GM12873 (cell line): ENCODE measurements at regions not wholly inside any gene's neighbourhood (a gene's known extent, or its start where the extent isn't known, plus 50 kb on each side); places are given as distances from the start of the nearest gene placed in this dataset.

Source experiments
- TF ChIP-seq, protein P1 (sequence below): IDR thresholded peaks from 2 replicates; pipeline ENCODE4 v1.5.1; 2012; ENCODE audit warnings: low read depth, mild to moderate bottlenecking, moderate library complexity, low read length, control low read depth; ENCODE audit not compliant: insufficient read depth; ENCODE audit errors: missing control alignments

DNA sequence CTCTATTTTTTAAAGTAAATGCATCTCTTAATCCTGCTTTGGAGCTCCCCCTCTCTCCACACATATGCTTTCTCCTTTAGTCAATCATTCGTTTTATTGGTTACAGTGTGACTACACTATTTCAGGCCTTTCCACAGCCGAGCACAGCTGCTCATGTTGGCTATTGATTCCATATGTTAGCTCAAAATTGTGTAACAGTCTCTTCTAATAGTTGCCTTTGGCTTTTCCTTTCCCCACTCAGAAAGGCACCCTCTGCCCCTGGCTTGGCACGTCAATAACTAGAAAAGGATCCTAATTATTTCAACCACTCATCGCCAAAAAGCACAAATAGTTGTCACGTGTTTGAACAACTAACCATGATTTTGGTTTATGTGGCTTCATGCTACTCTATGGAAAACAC is 410.3 kb upstream of the SLC35B3 start:
- TF ChIP-seq, protein P1, sequence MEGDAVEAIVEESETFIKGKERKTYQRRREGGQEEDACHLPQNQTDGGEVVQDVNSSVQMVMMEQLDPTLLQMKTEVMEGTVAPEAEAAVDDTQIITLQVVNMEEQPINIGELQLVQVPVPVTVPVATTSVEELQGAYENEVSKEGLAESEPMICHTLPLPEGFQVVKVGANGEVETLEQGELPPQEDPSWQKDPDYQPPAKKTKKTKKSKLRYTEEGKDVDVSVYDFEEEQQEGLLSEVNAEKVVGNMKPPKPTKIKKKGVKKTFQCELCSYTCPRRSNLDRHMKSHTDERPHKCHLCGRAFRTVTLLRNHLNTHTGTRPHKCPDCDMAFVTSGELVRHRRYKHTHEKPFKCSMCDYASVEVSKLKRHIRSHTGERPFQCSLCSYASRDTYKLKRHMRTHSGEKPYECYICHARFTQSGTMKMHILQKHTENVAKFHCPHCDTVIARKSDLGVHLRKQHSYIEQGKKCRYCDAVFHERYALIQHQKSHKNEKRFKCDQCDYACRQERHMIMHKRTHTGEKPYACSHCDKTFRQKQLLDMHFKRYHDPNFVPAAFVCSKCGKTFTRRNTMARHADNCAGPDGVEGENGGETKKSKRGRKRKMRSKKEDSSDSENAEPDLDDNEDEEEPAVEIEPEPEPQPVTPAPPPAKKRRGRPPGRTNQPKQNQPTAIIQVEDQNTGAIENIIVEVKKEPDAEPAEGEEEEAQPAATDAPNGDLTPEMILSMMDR, result no peak

DNA sequence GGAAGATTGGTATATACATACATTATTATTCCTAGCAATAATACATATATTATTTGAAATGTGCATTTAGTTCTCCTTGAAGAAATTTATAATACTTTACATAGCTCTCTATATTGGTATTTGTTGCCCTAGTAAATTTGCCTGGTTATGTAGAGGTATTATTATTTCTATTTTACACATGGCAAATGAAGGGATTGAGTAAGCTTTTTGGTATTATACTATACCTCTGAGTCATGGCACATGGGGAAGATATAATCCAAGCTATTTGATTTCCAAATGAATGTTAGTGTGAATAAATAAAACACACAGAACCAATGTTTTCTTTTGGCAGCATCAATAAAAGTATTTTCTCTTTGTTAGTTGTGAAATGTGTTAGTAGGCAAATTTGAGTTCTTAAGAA is 409.6 kb upstream of the SLC35B3 start:
- TF ChIP-seq, protein P1, result no peak

DNA sequence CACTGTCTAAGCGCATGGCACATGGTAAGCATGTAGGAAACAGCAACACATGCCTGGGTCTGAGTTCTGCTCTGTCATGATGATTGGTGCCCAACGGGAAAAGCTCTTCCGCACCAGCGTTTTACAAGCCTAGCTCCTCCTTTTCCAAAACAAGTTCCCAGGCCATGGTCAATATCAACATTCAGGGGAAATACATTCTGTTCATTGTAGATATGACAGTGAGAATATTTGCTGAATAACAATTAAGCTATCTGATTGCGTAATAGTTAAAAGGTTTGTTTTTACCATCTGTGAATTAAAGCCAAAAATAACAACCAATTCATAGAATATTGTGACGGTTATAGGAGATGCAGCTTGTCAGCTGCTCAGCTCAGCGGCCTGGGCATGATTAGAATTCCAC is 404.3 kb upstream of the SLC35B3 start:
- TF ChIP-seq, protein P1, result no peak

DNA sequence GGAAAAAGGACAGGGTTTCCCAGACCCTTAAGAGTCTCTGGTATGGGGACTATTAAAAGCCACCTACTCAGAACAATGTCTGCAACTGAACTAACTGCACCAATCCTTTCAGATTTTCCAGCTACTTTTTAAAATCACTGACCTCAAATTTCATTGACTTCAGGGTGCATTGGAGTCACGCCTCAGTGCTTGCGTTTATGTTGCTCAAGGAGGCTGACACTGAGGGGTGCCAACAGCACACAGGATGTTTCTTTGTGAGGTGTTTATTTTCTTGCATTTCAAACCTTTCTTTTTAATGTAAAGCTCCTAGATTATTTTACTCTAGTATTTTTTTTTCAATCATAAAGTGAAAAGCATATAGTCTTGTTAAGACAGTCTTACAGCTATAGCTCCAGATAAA is 402.0 kb upstream of the SLC35B3 start:
- TF ChIP-seq, protein P1, result no peak

DNA sequence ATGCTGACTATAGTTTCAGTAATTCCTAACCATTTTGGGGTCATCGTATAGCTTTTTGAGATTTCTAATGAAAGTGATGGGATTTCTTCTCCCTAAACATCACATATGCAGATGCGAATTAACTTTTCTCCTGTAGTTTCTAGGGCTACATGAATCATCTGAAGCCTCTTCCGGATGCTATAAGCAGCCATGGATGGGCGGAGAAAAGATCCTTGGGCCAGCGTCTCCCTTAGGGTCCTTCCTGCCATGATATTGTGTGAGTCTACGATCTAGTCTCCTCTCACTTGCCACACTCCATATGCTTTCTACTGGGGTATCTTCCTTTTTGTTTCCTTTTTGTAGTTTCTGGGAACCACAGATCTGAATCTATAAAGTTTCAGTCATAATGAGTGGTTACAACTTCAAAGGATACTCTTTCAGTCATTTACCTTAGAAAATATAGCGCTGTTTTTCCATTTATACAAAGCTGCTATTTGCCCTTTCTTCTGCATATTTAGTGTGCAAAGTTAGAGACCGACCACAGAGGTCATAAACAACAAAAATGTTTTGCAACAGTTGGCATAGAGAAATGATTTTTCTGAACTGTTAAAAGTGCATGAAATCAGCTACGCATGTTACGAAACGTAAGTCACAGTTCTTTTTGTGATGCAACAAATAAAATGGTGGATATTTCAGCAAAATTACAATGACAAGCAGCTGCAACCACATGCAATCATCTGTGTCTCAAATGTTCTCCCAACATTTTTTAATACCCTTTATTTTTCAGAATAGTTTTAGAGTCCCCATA is 396.2 kb upstream of the SLC35B3 start:
- TF ChIP-seq, protein P1, result no peak

DNA sequence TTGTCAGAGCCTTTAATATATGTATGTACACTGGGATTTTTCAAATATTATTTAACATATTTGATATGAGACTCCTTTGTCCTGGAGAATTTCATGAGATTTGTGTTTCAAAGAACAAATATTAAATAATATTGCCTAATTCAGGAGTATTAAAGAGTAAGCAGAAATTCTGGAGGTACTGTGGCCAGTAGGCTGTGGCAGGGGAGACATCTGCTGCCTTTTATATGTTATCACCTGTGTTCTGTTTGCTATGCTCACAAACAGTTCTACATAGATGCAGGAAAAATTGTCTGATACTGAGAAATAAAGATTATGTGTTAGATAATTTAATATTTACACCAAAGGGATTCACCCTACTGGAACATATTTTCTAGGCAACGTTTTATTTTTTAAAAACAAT is 395.4 kb upstream of the SLC35B3 start:
- TF ChIP-seq, protein P1, result no peak

DNA sequence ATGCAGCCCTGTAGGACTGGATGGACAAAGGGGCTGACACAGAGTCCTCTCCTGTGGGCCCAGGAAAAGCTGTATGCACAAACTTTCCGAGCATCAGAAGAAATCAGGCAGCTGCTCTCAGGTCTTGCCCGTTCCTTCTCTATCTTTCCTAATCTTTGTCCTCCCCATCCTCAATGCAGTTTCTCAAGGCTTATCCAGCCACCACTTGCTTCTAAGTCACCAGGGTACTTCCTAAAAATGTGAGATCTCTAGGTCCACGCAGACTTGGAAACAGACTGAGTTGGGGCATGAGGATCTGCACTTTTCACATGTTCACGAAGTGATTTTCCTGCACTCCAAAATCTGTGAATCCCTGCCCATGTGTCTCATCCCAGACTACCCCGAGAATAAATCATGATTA is 394.5 kb upstream of the SLC35B3 start:
- TF ChIP-seq, protein P1, result no peak
